ENCODE measurements at regions not wholly inside any gene's neighbourhood (a gene's known extent, or its start where the extent isn't known, plus 50 kb on each side); places are given as distances from the start of the nearest gene placed in this dataset.
A peak's percentile ranks its signal among the peaks of the same experiment; 100 is the strongest.
"Not testable (repeated sequence)": the region's sequence is repeated elsewhere in the genome, so short reads cannot be mapped to it uniquely, and the experiment has no call there.

DNA sequence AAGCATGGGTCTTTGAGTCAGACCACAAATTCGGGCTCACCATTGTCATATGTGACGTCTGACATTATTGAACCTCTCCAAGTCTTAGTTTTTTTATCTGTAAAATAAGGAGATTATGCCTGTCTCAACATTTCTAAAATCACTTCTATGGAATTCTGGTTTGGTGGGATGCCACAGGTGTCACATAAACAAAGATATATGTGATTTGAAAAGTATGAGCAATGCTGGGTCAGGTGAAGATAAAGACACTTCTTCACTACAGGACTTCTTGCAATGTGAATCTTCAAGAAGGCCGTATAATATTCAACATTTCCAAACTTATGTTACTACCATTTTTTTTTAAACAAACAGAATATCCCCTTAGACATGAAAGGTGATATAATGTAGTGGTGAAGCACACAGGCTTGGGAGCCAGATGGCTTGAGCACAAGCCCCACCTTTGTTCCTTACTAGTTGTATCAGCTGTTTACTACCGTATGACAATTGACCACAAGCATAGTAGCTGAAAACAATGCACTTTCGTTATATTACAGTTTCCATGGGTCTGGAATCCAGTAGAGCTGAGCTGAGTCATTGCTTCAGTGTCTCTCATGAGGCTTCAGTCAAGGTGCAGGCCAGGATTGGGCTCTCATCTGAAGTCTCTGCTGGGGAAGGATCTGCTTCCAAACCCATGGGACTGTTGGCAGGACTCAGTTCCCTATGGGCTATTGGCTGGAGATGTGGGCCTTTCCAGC, 87.7 kb downstream of the UTP18 start:
- DNase-seq, result no peak
- in situ Hi-C loops (cut with HindIII; ENCODE audit: low pct_ligation_motif_present, low pct_unique_long_range_greater_than_20kb, low sequenced_read_pairs), result no loop called here

DNA sequence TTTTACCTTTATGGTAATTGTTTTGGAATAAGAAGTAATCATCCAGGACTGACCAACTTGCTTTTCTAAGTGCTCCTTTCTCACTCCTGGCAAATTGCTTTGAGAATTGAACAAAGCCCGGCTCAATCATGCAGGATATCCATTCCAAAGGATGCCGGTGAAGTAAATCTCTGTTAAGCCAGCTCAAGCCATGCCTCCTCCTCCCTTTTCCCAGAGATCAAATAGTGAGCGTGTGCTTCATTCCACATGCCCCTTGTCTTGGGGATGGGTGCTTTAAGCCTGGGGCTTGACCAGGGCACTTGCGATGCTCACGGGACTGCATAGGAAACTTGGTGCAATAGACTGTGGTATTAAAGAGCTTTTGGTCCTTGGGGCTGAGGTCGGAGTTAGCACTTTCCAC, 90.7 kb downstream of the UTP18 start:
- DNase-seq, result no peak
- in situ Hi-C loops (cut with HindIII; ENCODE audit: low pct_ligation_motif_present, low pct_unique_long_range_greater_than_20kb, low sequenced_read_pairs), result no loop called here

DNA sequence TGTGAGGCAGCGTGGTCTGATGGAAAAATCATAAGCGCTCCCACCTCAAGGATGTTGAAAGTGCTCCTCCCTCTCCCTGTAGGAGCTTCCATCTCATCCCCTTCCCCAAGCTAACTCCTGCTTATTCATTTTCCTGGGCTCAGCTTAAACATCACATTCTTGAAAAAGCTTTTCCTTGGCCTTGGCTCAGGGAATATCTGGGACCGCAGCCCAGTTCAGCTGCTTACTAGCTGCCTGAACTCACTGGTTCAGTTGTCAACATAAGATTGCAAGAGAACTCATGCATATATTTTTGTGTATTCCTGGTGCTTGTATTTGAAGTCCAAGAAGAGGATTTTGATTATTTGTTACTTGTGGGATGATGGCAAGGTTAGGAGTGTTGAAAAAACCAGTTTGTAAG, 91.5 kb downstream of the UTP18 start:
- in situ Hi-C loops (cut with HindIII; ENCODE audit: low pct_ligation_motif_present, low pct_unique_long_range_greater_than_20kb, low sequenced_read_pairs), result no loop called here
- no peak for DNase-seq

DNA sequence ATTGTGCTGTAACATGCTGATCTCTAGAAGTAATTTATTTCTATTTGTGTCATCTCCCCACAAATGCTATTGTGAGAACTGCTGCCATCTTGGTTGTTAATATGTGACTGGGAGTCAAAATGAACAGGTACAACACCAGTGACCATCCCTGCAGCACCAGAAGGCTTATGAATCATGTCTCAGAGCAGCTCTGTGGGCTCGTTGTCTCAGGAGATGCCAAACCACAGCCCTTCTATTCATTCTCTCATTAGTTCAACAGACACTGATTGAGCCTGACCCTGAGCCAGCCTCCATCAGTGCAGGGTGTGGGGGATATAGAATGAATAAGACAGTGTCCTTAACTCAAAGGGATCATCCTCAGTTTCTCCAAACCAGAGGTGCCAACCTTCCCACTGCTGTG, 92.5 kb downstream of the UTP18 start:
- no peak for DNase-seq
- in situ Hi-C loops (cut with HindIII; ENCODE audit: low pct_ligation_motif_present, low pct_unique_long_range_greater_than_20kb, low sequenced_read_pairs), result no loop called here

DNA sequence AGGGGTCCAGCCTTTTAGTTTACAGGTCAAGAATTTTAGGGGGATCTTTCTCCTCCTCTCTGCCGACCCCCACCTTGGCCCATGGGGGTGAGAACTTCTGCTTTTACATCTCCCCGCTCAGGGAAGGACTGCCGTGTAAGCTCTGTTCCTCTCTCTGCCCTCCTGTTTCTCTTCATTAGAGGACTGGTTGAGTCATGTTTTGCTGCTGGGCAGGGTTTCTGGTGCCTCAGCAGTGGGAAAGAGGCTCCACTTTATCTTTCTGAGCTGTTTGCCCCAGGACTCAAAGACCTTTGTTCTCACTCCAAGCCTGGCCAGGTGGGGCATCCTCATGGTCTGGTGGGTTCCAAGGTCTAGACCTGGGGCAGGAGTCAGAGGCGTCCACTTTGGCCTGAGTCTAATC, 93.0 kb downstream of the UTP18 start:
- DNase-seq, result no peak
- in situ Hi-C loops (cut with HindIII; ENCODE audit: low pct_ligation_motif_present, low pct_unique_long_range_greater_than_20kb, low sequenced_read_pairs), result no loop called here

DNA sequence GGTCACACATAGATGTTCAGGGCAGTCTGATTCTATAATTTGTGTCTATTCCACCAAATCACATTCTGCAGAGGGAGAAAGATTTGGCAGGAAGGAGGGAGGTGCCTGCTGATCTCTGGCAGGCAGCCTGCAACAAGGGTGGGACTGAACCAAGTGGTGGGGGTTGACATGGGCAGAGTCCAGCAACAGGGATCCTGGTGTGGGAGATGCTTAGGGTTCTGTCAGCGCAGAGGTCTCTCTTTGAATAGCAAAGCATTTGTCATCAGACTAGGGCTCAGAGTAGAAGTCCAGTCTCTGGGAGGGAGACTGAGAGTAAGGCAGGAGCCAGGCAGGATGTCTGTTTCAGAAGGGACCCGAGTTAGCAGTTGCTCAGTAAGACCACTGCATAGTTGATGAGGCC, 94.6 kb downstream of the UTP18 start:
- in situ Hi-C loops (cut with HindIII; ENCODE audit: low pct_ligation_motif_present, low pct_unique_long_range_greater_than_20kb, low sequenced_read_pairs), result no loop called here

DNA sequence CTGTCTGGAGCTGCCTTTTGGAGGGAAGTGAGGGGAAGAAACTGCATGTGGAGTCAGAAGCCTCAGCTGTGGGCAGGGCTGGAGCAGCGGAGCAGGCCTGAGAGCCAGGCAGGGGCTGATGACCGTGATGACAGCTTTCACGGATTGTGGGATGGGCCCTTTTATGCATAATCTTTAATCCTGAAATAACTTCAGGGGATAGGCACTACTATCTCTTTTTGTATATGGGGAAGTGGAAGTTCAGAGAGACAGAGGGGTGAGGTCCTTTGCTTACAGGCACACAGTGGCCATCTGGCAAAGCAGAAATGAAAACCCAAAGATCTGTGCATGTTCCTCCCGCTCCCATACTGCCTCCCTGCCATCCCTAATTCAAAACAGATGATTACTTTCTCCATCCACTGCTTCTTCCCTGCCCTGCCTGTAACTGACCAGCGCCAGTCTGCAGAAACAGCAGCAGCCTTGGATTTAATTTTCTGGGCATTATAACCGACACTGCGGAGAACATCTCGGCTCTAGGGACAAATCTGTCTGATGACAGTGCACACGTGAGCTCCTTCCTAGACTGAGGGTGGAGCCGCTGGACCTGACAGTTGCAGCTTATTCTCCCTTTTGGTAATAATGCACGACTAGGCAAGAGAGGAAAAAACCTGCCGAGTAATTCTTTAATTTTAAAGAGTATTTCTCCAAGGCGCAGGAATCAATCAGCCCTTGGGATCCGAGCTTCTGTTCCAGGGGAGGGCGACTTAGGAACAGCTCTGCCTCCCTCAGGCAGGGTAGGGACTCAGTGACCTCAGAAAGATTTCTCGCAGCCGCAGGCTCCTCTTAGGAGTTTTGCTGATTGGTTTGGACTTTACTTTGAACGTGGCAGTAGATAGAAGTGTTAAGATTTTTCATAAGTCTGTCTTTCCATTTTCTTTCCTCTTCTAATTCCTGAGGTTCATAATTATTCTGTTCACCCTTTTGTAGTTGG, 95.4 kb downstream of the UTP18 start:
- DNase-seq, result no peak
- in situ Hi-C loops (cut with HindIII; ENCODE audit: low pct_ligation_motif_present, low pct_unique_long_range_greater_than_20kb, low sequenced_read_pairs), result no loop called here

More for the DNA sequence above, 94.6 kb downstream of the UTP18 start:
- DNase-seq, result no peak

DNA sequence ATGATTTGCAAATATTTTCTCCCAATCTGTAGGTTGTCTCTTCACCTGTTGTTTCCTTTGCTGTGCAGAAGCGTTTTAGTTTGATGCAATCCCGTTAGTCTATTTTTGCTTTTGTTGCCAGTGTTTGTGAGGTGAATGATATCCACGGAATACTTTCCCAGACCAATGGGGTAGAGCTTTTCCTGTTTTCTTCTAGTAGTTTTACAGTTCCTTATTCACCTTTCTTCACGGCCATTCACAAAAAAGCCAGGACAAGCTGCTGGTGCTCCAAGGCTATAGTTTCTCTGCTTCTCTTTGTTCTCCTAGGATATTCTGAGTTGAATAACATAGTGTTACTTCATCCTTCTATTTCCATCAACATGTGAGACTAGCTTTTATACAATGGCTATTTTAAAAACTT, 98.7 kb downstream of the UTP18 start:
- no peak for DNase-seq
- in situ Hi-C loops (cut with HindIII; ENCODE audit: low pct_ligation_motif_present, low pct_unique_long_range_greater_than_20kb, low sequenced_read_pairs), result no loop called here

DNA sequence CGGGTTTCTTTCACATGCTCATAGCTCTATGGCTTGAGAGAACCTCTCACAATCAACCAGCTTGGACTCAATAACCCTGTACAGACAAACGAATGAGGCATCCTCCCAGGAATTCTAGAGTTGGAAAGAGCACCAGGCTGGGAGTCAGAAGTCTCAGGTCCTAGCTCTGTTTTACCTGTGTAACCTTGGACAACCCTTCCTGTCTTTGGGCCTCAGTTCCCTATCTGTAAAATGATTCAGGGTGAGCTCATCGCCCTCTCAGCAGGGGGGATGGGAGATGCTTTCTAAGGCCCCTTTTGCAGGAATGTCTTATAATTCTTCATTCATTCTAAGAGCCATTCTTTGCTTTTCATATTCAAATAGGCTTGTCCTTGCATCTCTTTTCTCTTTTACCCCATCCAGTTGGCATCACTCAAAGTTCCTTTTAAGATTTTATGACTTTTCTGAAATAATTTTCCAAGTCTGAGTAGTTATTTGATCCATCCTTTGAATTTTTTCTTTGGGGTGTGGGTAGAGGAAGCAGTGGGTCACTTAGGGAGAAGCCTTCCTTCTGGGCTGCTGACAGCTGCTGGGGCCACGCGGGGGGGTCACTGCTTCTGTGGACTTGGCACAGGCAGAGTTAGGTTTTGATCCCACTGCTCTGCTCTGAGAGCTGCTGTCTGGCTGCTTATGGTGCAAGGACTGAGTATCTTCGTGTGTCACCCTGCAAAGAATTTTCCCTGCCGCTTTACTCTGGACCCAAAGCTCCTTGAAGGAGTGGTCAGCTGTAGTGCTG, 102.7 kb downstream of the UTP18 start:
- in situ Hi-C loops (cut with HindIII; ENCODE audit: low pct_ligation_motif_present, low pct_unique_long_range_greater_than_20kb, low sequenced_read_pairs), result no loop called here
- no peak for DNase-seq

DNA sequence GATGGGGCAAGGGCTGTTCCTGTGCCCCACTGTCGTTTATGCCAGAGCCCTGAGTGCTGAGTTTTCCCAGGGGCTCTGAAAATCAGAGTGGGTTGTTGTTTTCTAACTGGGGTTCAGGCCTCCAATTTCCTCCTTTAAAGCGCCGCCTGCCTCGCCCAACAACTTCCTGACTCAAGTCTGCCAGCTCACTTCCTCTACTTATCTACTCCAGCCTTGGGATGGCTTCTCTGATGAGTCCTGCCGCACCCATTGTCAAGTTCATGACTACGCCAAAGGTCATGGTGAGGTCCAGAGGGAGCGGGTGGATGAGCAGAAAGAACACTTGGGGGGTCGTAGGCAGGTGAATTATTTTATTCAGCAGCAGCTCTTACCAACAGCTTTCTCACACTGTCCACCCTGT, 104.7 kb downstream of the UTP18 start:
- DNase-seq, result no peak
- in situ Hi-C loops (cut with HindIII; ENCODE audit: low pct_ligation_motif_present, low pct_unique_long_range_greater_than_20kb, low sequenced_read_pairs), result no loop called here

DNA sequence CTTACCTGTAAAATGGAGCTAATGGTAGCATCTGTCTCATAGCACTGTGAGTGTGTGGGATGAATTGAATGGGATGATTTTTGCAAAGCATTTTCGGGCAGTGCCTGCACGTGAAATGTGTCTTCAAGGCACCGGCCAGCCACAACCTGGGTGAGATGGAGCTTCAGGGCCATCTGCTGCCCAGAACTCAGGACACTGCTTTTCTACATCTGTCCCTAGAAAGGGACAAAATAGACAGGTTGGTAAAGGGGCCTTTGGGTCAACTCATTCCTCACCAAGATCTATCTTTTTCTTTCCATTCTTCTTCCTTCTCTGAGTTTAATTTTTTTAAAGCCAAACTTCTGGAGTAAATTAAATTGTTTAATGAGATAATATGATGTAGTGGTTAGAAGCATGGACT, 106.5 kb downstream of the UTP18 start:
- DNase-seq, result no peak
- in situ Hi-C loops (cut with HindIII; ENCODE audit: low pct_ligation_motif_present, low pct_unique_long_range_greater_than_20kb, low sequenced_read_pairs), result no loop called here

DNA sequence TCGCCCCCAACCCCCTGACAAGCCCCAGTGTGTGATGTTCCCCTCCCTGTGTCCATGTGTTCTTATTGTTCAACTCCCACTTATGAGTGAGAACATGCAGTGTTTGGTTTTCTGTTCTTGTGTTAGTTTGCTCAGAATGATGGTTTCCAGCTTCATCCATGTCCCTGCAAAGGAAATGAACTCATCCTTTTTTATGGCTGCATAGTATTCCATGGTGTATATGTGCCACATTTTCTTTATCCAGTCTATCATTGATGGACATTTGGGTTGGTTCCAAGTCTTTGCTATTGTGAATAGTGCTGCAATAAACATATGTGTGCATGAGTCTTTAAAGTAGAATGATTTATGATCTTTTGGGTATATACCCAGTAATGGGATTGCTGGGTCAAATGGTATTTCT, 107.5 kb downstream of the UTP18 start:
- in situ Hi-C loops (cut with HindIII; ENCODE audit: low pct_ligation_motif_present, low pct_unique_long_range_greater_than_20kb, low sequenced_read_pairs); DNase-seq: not testable (repeated sequence)

DNA sequence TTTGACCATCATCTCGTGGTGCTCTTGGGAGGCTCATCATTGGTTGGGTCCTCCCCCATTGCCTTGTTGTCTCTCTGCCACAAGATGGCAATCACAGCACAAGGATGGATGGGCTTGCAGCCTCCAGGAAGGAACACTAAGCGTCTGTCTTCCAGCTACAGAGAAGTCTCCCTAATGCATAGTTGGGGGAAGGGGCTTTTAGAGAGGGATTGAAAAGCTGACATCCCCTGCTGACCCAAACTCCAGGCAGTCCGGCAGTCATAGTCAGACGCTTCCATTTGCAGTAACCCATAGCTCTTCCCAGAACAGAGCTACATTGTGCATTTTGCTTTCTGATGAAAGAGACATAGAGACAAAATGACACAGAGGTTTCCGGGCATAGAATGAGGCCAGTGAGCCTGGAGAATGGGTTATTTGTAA, 111.4 kb downstream of the UTP18 start:
- DNase-seq, result peak; percentile 42
- in situ Hi-C loops (cut with HindIII; ENCODE audit: low pct_ligation_motif_present, low pct_unique_long_range_greater_than_20kb, low sequenced_read_pairs), result no loop called here

DNA sequence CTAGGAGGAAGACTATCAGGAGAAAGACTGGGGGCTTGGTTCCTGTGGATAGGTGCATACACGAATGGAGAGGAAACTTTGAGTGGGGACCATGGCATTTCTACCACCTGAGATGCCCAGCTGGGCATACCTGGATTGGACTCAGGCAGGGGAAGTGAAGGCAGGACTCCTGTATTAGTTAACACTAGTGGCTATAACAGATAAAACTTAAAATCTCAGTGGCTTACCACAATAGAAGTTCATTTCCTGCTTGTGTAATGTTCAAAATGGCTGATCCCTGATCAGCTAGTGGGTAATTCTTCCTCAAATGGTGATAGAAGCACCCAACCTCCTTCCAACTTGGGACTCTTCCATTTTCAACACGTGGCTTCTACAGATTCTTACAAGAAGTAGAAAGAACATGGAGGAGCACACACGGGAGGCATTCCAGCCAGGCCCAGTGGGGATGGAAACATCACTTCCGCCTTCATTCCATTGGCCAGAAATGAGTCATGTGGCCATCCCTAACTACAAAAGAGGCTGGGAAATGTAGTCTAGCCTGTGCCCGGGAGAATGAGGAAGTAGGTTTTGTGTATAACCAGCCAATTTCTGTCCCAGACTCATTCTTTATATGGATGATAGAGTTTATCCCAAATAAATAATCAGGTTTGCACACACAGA, 112.1 kb downstream of the UTP18 start:
- peak; percentile 60 for DNase-seq
- in situ Hi-C loops (cut with HindIII; ENCODE audit: low pct_ligation_motif_present, low pct_unique_long_range_greater_than_20kb, low sequenced_read_pairs), result no loop called here

DNA sequence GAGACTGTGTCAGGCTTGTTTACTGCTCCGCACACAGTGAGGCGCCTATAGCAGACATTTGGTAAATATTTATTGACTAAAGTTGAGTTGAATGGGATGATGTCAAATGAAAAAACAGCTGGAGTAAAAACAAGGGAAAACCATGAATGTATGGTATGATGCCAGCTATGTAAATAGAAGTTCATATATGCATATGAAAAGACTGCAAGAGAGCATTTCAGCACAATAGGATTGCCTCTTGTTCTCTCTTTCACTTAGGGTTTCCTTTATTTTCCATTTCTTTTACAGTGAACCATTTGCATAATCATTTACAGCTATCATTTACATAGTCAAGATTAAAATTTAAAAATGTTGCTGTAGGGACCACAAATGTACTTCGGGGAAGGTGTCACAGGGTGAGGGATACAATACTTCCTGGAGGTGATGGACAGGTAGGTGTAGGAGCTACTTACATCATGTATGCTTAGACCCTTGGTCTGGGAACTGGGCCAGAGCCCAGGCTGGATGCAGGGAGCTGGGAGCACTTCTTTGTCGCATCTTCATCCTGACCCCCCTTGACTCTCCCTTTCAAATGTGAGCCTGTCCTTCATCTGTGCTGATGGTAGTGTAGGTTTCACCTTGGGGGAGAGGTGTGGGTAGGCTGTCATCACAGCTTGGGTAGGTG, 113.3 kb downstream of the UTP18 start:
- in situ Hi-C loops (cut with HindIII; ENCODE audit: low pct_ligation_motif_present, low pct_unique_long_range_greater_than_20kb, low sequenced_read_pairs), result no loop called here
- no peak for DNase-seq

DNA sequence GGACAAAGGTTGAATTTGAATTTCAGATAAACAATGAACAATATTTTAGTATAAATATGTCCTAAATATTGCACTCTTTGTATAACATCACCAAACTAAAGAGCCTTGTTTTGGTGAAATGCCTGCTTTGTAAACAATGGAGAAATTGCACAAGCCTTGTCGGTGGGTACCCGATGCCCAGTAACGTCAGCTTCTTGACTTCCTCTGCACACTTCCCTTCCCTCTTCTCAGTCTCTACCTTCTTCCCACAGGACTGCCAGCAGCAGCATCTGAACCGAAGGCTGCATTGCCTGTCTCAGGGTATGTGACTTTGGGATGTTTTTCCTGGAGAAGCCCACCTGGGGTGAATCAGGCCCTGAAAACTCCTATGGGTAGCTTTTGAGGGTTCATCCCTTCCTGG, 113.9 kb downstream of the UTP18 start:
- in situ Hi-C loops (cut with HindIII; ENCODE audit: low pct_ligation_motif_present, low pct_unique_long_range_greater_than_20kb, low sequenced_read_pairs), result no loop called here
- no peak for DNase-seq

DNA sequence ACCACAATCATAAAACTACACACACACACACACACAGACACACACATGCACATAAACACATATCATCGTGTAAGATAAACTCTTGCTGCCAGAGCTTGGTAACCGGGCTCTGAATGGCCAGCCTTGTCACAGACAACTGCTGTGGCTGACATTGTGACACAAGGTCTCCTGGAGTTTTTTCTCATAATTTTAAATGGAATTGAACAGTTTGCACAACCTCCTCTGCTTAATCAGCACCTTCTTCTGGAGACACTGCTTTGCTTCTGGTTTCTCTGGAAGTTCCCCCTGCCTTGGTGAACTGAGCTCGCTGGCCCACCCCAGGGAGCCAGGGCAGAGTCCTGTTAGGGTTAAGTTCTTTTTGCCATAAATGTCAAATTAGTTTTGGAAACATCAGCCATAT, 115.4 kb downstream of the UTP18 start:
- DNase-seq, result no peak
- in situ Hi-C loops (cut with HindIII; ENCODE audit: low pct_ligation_motif_present, low pct_unique_long_range_greater_than_20kb, low sequenced_read_pairs), result no loop called here

DNA sequence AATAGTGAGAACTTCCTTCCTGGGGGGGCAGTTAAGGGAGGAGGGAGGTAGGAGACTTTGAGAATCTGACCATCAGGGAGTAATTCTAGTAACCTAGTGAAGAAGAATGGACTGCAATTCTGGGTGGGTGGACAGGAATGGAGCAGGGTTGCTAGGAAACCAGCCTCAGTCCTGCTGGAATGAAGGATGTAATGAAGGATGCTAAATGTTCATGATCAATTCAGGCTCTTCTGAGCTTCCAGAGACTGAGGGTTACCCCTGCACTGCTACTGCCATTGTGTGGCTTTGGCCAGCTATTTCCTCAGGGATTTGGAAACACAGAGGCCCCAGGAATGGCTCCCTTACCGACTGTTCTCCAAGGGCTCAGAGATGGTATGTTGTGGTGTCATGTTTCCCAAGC, 116.4 kb downstream of the UTP18 start:
- in situ Hi-C loops (cut with HindIII; ENCODE audit: low pct_ligation_motif_present, low pct_unique_long_range_greater_than_20kb, low sequenced_read_pairs), result no loop called here
- DNase-seq, result no peak

All from ACHN (cell line).